ENCODE measurements at regions not wholly inside any gene's neighbourhood (a gene's known extent, or its start where the extent isn't known, plus 50 kb on each side); places are given as distances from the start of the nearest gene placed in this dataset.
"Not testable (repeated sequence)": the region's sequence is repeated elsewhere in the genome, so short reads cannot be mapped to it uniquely, and the experiment has no call there.

DNA sequence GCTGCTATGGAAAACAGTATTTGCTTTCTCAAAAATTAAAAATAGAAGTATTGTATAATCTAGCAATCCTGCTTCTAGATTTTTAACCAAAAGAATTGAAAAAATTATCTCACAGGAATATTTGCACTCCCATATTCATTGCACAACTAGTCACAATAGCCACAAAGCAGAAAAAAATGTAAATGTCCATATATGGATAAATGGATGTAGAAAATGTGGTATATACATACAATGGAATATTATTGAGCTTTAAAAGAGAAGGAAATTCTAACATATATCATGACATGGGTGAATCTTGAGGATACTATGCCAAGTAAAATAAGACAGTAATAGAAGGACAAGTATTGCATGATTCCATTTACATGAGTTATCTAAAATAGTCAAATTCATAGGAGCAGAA lies 2753.0 kb downstream of the PCDH9 start:
- no peak for DNase-seq

DNA sequence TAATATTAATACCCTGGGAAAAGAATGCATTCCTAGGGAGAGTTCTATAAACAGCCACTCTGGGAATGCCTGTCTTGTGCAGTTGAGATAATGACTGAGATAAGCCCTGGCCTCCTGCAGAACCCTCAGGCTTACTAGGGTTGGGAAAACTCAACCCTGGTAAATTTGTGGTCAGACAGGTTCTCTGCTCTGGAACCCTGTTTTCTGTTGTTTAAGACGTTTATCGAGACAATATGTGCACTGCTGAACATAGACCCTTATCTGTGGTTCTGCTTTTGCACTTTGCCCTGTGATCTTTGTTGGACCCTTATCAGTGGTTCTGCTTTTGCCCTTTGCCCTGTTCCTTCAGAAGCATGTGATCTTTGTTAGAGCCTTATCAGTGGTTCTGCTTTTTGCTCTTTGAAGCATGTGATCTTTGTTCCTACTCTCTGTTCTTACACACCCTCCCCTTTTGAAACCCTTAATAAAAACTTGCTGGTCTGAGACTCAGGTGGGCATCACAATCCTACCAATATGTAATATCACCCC lies 2754.0 kb downstream of the PCDH9 start:
- not testable (repeated sequence) for DNase-seq

DNA sequence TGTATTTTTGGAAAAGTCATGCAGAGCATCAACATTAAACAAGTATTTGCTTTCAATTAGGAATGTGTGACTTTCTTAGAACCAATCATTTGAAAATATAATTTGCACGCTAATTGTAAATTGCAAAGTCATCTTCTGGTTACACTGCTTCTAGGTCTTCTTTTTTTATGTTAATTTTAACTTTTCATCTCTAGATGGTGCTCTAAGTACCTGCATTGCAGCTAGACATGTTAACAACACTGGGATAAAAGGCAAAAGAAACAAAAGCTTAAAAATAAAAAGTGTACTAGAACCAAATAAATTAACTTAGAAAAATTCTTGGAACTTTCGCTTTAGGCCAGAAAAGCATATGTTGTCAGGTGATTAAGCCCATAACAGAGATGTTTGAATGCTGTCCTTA lies 2758.2 kb downstream of the PCDH9 start:
- peak; percentile 59 for DNase-seq

DNA sequence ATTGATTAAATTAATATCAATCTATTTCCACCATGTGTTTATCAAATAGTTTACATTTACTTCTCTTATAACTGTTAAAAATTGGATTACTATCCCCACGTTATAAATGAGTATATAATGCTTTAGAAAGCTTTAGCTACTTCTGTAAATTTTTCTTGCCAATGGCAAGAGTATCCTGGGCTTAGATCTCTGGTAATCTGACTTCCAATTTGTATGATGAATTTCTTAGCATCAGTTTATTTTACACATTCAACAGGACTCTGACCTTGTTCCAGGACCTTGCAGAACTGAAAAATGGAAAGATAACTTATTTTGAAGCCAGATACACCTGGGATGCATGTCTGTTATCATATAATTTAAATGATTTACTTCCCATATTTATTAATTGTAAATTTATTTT lies 2759.4 kb downstream of the PCDH9 start:
- no peak for DNase-seq

DNA sequence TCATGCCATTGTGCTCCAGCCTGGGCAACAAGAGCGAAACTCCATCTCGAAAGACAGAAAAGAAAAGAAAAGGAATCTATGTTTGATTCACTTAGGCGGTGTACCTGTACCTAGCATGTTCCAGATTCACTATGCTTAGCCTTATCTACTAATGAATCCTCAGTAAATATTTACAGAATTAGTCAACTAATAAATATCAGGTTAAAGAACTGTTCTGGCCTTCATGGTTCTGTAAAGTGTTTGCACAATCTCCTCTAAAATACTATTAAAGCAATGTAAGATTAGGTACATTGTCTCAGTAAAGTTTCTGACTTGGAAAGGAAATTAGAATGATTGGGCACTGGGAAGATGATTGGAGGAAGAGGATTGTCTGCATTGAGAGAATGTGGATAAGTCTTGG lies 2770.4 kb downstream of the PCDH9 start:
- no peak for DNase-seq

DNA sequence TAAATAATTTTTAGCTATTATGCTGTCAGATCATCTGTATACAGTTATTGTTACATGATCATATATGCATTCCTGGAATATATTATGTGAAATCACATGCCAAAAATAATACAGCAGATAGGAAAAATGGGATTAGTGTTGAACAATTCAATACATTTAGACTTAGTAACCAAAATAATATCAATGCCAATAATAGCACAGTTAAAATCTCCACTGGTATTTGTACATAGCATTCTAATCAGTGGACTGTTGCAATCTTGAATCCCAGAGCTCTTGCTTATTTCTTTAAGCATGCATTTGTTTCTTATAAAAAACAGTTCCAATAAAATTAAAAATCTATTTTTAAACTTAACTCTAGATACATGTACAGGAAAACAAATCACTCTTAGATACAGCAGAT lies 2772.2 kb downstream of the PCDH9 start:
- DNase-seq = no peak

DNA sequence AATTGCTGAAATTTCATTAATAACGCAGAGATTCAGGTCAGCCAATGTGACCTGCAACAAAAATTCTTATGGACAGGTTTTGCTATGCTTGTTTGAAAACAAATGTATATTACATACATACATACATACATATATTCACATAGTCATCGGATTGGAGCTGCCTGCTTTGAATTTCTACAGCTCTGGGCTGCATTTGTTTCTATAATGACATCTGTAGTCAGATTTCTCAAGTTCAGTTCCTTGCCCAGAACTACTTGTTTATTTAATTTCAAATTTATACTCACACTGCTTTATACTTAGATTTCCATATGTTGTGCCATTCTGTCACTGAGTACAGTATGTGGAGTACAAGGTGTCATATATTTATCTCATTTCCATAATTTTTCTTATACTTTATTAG lies 2775.0 kb downstream of the PCDH9 start:
- DNase-seq = no peak

DNA sequence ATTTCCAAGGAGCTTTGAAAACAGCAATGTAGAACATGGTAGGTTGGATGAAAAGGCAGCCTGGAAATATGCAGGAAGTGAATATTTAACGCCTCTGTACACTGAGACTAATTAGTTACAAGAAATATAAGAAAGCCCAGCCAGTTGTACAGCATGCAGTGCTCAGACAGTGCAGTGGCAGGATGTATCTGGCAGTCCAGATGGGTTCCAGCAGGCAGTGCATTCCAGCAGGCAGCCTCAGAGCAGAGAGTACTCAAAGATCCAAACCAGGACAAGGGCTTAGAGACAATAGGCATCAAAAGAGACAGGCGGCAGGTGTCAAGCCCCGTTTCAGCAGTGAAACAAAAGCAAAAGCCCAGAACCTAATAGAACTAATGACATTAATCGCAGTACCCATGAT lies 2776.3 kb downstream of the PCDH9 start:
- no peak for DNase-seq

DNA sequence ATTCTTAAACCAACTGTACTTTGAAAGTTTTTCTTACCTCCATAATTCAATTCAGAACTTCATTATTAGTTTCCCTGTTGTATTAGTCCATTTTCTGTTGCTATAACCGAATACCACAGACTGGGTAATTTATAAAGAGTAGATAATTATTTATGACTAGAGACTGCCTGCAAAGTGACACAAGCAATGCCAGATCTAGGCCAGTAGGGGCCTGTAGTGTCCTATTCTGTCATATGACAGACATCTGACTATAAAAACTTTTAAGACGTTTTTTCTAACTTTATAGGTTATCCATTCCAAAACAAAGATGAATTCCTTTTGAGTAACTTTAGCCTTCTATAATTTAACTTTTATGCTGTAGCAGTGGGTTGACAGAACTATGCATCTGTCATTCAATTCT lies 2783.8 kb downstream of the PCDH9 start:
- DNase-seq = no peak

DNA sequence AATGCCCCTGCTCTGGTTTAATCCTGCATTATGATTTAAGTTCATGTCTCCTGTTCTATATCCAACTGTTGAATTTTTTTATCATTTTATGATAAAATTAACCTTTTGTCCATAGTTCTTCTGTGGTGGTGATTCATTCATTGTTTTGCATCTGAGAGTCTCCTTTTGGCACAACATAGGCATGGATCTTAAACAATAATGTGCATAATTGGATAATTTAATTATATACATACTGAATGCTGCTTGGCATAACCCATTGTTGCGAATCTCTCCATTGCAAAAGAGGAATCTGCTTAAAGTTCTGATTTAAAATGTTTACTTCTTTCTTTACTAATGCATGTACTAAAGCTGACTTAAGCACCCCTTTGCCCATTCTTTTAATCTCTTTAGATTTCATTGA lies 2788.4 kb downstream of the PCDH9 start:
- no peak for DNase-seq

DNA sequence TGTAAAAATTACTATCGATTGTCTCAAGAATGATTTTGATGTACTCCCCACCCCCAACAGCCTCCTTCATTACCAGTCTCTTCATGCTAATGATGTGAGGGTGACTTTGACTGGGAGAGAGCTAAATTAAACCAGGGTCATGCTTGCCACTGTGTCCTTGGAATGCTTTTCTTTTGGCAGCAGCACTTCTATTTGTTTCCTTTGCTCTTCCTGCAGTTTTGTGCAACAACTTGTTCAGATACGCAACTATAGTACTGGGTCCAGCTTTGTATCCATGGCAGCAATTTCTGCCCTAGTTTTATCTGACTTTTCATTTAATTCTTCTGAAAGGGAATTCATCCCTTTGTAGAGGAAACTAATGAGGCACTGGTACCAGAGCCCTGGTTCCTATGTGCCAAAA lies 2792.1 kb downstream of the PCDH9 start:
- DNase-seq = no peak

DNA sequence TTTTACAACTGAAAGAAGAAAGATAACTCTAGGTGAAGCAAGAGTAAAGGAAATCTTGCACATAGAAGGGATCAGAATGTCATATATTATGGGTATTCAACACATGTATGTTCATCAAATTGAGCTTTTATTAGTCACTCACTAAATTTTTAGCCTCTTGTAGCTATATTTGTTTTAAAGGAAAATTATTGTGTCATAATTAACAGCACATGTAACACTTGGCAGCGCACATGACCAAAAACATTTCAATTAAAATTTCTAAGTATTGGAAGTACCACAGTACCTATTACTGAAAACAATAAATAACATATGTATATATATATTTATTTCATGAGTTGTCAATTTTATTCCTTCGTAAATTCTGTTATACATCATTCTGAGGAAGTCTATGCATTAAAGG lies 2800.4 kb downstream of the PCDH9 start:
- DNase-seq = no peak

DNA sequence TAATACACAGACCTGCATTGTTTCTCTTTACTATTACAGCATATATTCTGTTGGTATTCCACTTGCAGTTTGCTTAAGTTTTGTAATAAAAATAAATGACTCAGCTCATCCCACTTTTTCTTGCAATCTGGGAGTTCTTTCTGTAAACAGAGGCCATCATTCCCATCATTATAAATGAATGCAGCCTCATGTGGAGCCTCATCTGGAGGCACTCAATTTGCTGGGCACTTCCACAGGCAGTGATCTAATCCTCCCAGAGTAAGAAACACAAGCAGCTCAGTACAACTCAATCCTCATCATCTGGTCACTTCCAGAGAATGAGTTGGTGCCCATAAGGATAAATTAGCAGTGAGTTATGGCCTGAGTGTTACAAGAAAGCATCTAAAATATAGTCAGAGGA lies 2801.9 kb downstream of the PCDH9 start:
- DNase-seq = no peak

DNA sequence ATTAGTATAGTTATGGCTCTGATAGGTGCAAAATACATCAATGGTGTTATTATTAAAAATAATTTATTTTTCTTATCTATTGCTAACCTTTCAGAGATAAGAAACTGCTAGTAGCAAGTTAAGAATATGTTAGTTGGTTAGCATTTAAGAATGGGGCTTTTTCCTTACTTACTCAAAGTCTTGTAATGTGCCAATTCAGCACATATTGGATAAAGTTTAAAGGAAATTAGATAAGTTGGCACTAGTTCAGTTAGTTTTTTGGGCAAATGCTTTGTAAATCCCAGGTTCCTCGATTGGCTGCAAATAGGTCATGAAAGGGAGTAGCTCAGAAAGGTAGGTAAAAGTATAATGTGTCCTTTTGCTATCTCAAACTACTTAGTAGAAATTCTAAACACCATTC lies 2806.7 kb downstream of the PCDH9 start:
- DNase-seq = no peak

DNA sequence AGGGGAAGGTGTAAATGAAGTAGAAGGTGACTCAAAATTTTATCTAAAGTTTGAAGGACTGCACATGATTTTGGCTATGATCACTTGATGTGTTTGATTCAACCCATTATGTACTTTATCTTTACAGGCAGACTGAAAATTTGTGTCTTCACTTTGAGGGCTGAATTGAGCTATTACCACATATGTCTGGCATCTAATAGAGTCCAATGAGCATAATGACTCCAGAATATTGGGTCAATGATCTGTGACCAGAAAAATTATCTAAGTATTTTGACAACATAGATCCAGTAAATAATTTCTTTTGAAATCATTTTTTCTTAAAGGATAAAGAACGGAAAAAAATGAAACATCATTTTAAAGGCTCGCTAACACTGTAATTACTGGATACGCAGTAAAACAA lies 2810.0 kb downstream of the PCDH9 start:
- peak; percentile 47 for DNase-seq

DNA sequence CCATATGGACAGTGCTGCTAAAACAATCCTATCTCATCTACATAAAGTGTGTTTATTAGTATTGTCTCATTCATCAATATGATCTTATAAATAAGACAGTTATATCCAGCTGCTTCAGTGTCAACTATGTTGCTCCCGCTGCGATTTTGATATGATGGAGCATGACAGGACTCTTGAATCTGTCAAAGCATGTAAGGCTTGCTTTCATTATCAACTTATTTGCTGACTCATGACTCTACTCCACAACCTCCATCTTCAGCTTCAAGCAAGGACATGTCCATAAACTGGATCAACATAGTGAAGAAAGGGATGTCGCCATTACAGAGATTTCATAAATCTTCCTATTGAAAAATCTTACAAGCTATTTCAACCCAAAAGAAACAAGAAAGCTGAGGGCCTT lies 2812.6 kb downstream of the PCDH9 start:
- no peak for DNase-seq

DNA sequence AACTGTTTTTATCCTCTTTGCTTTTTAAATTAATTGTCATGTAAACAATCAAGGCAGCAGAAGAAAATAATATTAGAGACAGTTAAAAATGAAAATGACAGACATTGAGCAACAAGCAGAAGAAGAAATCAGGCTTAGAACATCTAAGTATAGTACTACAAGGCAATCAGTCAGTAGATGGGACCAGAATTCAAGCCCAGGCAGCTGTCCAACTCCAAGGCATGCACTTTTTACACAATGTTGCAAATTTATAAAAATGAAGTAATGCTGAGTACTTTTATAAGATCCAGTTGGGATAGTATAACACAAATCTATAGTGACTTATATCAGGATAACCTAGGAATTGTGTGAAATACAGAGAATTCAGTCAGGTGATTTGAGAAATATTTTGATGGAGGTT lies 2815.8 kb downstream of the PCDH9 start:
- no peak for DNase-seq

DNA sequence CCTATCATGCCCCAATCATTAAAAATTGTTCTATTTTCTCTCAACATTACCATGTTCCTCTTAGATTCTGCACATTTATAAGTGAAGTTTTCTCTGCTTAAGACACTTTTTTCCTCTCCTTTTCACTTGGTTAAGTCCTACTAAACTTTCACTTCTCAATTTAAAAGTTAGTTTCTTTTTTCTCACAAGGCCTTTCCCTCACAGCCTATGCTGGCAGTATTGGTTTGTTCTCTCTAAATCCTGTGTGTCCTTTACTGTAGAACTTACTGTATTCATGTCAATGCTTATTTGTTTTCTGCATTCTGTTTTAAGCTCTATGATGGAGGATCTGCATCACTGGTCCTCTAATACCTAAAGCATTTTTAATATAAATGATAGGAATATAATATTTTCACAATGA lies 2816.6 kb downstream of the PCDH9 start:
- DNase-seq = no peak

DNA sequence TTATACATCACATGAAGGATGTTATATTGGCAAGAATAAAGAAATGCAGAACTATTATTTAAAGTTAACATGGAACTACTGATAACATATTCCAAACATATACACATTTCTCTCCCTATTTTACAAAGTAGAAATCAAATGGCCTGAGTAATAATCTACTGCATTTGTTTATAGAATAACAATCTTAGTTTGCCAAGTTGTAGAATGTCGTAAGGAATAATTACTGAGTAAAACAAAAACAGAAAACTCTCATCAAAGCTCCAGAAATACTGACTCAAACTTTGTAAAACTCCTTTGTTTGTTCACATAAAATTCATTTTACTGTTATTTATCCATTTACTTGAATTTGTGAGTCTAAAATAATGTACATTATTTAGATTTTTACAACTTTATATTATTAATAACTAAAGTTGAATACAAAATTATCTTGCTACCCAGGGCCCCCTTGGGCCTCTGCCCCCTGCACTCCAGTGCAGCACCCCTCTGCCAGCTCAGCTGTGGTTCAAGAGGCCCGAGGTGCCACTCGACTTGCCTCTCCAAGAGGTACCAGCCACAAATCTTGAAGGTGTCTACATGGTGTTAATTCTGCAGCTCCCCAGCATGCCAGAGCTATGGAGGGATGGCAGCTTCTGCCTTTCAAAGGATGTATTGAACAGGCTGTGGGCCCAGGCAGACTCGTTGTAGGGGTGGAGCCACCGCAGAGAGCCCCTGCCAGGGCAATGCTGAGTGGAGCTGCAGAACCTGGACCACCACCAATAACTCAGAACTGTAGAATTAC lies 2819.7 kb downstream of the PCDH9 start:
- no peak for DNase-seq

DNA sequence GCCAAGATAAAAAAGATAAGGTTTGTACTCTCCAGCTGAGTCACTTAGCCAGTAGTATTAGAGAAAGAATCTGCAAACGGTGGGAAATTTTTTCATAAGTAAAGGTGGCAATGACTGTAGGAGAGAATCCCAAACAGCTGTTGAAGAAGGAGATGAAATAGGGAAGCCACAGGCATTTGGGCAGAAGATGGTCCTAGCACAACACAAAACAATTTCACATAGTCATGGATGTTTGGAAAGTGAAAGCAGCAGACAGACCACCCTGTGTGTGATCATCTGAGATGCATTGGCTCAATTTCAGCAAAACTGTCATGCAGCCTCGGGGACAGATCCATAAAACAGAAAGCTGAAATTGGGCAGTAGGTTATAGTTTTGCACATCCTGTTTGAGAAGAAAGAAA lies 2832.4 kb downstream of the PCDH9 start:
- no peak for DNase-seq

DNA sequence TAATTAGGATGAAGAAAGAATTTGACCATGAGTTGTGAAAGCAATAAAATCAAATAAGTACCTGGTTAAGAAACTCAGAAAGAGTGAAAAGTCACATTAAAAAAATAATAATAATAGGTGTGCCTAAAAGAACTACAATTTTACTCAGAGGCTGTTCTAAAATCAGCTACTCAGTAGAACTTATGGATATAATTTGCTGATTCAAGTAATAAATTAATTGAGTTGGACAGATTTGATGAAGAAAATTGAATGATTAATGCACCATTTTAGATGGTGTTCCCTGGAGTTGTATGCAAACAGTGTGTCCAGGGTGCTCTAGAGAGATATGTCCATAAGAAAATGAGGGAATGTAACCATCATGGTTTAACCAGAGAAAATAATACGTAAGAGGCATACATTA lies 2852.5 kb downstream of the PCDH9 start:
- DNase-seq = no peak

DNA sequence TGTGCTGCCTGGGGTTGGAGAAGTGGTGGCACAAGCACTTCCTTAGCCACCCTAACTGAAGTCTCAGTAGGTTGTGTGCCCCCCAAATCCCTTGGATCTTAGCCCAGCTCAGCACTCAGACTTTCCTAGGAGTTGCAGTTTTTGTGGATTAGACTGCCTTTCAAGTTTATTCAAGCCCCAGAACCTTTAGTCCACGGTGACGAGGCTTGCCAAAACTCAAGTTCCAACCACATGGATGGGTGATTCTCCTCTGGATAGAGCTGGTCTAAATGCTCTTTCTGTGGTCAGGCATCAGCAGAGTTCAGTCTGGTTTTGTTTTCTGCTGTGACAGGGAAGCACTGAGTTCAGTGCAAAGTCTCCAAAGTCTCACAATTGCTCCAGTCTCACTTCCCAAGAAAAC lies 2858.7 kb downstream of the PCDH9 start:
- no peak for DNase-seq

DNA sequence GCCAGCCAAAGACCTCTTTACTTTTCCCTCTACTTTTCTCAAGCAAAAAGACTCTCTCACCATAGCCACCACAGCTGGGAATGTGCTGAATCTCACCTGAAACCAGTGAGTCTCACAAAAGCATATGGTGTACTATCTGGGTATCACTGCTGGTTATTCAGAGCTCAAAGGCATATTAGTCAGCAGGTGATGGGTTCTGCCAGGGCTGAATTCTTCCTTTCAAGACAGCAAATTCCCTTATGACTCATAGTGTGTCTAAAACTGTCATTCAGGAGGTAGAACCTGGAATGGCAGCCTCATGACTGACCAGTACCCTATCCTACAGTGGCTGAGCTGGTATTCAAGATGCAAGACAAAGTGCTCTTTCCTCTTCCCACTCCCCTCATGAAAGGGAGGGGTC lies 2859.1 kb downstream of the PCDH9 start:
- no peak for DNase-seq

DNA sequence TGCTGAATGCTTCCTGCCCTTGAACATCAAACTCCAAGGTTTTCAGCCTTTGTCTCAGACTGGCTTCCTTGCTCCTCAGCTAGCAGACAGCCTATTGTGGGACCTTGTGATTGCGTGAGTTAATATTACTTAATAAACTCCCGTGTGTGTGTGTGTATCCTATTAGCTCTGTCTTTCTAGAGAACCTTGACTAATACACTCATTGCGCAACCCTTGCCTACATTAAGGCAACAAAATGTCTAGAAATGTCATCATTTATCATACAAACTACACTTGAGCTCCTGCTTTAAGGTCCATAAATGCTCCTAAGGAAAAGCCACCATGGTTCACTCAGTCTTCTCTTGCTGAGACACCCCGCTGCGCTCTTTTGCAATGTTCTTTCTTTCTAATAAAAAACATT lies 2861.0 kb downstream of the PCDH9 start:
- no peak for DNase-seq

DNA sequence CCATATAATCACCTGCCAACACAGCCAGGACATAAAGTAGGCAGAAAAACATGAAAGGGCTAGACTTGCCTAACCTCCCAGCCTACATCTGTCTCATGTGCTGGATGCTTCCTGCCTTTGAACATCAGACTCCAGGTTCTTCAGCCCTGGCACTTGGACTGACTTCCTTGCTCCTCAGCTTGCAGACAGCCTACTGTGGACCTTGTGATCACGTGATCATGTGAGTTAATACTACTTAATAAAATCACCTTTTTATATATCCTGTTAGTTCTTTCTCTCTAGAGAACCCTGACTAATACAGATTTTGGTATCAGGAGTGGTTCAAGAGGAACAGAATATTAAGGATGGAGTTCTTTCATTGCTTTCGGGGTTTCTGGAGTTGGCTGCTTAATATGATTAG lies 2867.6 kb downstream of the PCDH9 start:
- no peak for DNase-seq
